Sigmoid colon (tissue), 6 donors: ENCODE measurements at regions not wholly inside any gene's neighbourhood (a gene's known extent, or its start where the extent isn't known, plus 50 kb on each side); places are given as distances from the start of the nearest gene placed in this dataset.

Experiments
- DNase-seq: peaks from one replicate; pipeline ENCODE4 v3.0.0-alpha.2; 2019
- H3K27ac ChIP-seq, 4 donors: fragments of 200-600 bp; sonication (generic); one replicate each; pipeline ENCODE4 v1.5.1; 2016 to 2019; ENCODE audit warnings: mild to moderate bottlenecking in 1 of 4
- H3K27me3 ChIP-seq, 3 donors: fragments of 200-600 bp; sonication (generic); one replicate each; pipeline ENCODE4 v1.5.1; 2019; ENCODE audit warnings: mild to moderate bottlenecking in 1 of 3
- H3K36me3 ChIP-seq, 4 donors: fragments of 200-600 bp; sonication (generic); one replicate each; pipeline ENCODE4 v1.5.1; 2016 to 2019
- H3K4me1 ChIP-seq, 4 donors: fragments of 200-600 bp; sonication (generic); one replicate each; pipeline ENCODE4 v1.5.1; 2017 to 2019
- H3K4me3 ChIP-seq, 4 donors: fragments of 200-600 bp; sonication (generic); one replicate each; pipeline ENCODE4 v1.5.1; 2017 to 2019; ENCODE audit warnings: mild to moderate bottlenecking in 2 of 4, moderate library complexity in 1 of 4
- H3K9me3 ChIP-seq, 4 donors: fragments of 200-600 bp in 3 of 4; sonication (generic) in 3 of 4; one replicate each; pipeline versions ENCODE4 v1.5.1 to v1.6.1; 2013 to 2019
- EP300 ChIP-seq, 4 donors: sonication (generic); formaldehyde crosslinking; IDR thresholded peaks; one replicate each; pipeline ENCODE4 v1.6.1; 2017; ENCODE audit warnings: antibody characterized with exemption in 4 of 4
- POLR2A ChIP-seq, 2 donors: fragments of 450-650 bp; IDR thresholded peaks; one replicate each; pipeline ENCODE4 v1.6.1; 2016; ENCODE audit warnings: antibody characterized with exemption in 2 of 2, mild to moderate bottlenecking in 2 of 2, moderate library complexity in 2 of 2
- POLR2AphosphoS5 ChIP-seq, 4 donors: sonication (generic); formaldehyde crosslinking; IDR thresholded peaks; one replicate each; pipeline ENCODE4 v1.6.1; 2017; ENCODE audit warnings: antibody characterized with exemption in 4 of 4
- WGBS, 2 donors: extraction: QIAGEN DNeasy Blood & Tissue Kit; methylation state at CpG; one replicate each; pipeline ENCODE4 v1.1.7; 2013; 5-methylcytosine and 5-hydroxymethylcytosine counted together
- intact Hi-C: fragments of 100-400 bp; cut with DNase I; formaldehyde crosslinking; loops from one replicate; pipeline ENCODE4 v1.15.1; 2023
- TF ChIP-seq, protein P1 (sequence below), 4 experiments: fragments of 450-650 bp in 3 of 4; fragments of 200-600 bp in 1 of 4; IDR thresholded peaks; one replicate each; pipeline ENCODE4 v1.5.1; 2016 to 2019; ENCODE audit warnings: antibody characterized with exemption in 4 of 4, mild to moderate bottlenecking in 3 of 4, moderate library complexity in 2 of 4
- donor health status: healthy with polysubstance abuse.
- donor health status: healthy.

GRCh38 chr19:31595521-31595920, 246.3 kb upstream of the TSHZ3 start:
- H3K27ac ChIP-seq, result no peak overlapping the region
- 82 to 85% methylated on average over 4 of the region's 4 CpGs for WGBS, 2 donors
- H3K36me3 ChIP-seq, result no peaks in the 10 kb centered on the region
- DNase-seq, result no peak
- no peaks in the 10 kb centered on the region for H3K9me3 ChIP-seq
- H3K4me3 ChIP-seq, result no peak overlapping the region
- no peaks in the 10 kb centered on the region for H3K4me1 ChIP-seq
- intact Hi-C loops, result no loop called here
- H3K27me3 ChIP-seq, result no peaks in the 10 kb centered on the region
- TF ChIP-seq POLR2A (IDR thresholded peaks at IDR 0.05) (no peak), EP300 (IDR thresholded peaks at IDR 0.05) (no peak), POLR2AphosphoS5 (IDR thresholded peaks at IDR 0.05) (no peak)
- TF ChIP-seq, protein P1, sequence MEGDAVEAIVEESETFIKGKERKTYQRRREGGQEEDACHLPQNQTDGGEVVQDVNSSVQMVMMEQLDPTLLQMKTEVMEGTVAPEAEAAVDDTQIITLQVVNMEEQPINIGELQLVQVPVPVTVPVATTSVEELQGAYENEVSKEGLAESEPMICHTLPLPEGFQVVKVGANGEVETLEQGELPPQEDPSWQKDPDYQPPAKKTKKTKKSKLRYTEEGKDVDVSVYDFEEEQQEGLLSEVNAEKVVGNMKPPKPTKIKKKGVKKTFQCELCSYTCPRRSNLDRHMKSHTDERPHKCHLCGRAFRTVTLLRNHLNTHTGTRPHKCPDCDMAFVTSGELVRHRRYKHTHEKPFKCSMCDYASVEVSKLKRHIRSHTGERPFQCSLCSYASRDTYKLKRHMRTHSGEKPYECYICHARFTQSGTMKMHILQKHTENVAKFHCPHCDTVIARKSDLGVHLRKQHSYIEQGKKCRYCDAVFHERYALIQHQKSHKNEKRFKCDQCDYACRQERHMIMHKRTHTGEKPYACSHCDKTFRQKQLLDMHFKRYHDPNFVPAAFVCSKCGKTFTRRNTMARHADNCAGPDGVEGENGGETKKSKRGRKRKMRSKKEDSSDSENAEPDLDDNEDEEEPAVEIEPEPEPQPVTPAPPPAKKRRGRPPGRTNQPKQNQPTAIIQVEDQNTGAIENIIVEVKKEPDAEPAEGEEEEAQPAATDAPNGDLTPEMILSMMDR (IDR thresholded peaks at IDR 0.05), result no peak

GRCh38 chr19:31596751-31597150, 247.5 kb upstream of the TSHZ3 start:
- no peak for DNase-seq
- TF ChIP-seq, protein P1 (IDR thresholded peaks at IDR 0.05), result no peak
- TF ChIP-seq EP300 (IDR thresholded peaks at IDR 0.05), result no peak
- no peak for TF ChIP-seq POLR2A (IDR thresholded peaks at IDR 0.05)
- no peak for TF ChIP-seq POLR2AphosphoS5 (IDR thresholded peaks at IDR 0.05)
- no peaks in the 10 kb centered on the region for H3K4me1 ChIP-seq
- H3K27me3 ChIP-seq, result no peaks in the 10 kb centered on the region
- 90 to 93% methylated on average over 8 of the region's 8 CpGs for WGBS, 2 donors
- intact Hi-C loops, result no loop called here
- no peak overlapping the region for H3K4me3 ChIP-seq
- H3K36me3 ChIP-seq, result no peaks in the 10 kb centered on the region
- H3K9me3 ChIP-seq, result no peaks in the 10 kb centered on the region
- H3K27ac ChIP-seq, result no peak overlapping the region

DNA sequence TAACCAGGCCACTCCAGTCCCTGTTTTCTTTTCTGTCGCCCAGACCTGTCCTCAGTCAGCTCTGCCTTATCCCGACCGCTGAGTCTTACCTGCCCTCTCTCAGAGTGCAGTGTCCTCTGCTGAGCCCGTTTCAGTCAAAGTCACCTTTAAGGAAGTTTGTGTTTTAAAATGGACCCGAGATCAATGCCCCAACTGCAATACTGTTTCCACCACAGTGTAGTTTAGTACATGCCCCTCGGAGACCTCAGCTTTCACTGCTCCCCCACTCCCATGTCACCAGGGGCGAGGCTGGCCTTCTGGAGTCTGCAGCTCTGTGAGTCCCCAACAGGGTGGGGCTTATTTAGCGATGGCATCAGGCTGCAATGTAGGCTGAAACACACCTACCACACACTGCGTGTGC, 248.4 kb upstream of the TSHZ3 start:
- no peaks in the 10 kb centered on the region for H3K27me3 ChIP-seq
- intact Hi-C loops, result no loop called here
- no peak for DNase-seq
- no peak for TF ChIP-seq POLR2AphosphoS5 (IDR thresholded peaks at IDR 0.05)
- TF ChIP-seq POLR2A (IDR thresholded peaks at IDR 0.05), result no peak
- no peak for TF ChIP-seq EP300 (IDR thresholded peaks at IDR 0.05)
- TF ChIP-seq, protein P1 (IDR thresholded peaks at IDR 0.05), result no peak
- H3K4me1 ChIP-seq, result no peaks in the 10 kb centered on the region
- no peak overlapping the region for H3K27ac ChIP-seq
- H3K4me3 ChIP-seq, result no peak overlapping the region
- H3K9me3 ChIP-seq, result no peaks in the 10 kb centered on the region
- H3K36me3 ChIP-seq, result no peaks in the 10 kb centered on the region
- 80 to 88% methylated on average over 9 of the region's 9 CpGs for WGBS, 2 donors

GRCh38 chr19:31598730-31599238, 249.5 kb upstream of the TSHZ3 start:
- Histone ChIP-seq H3K27ac (no peak overlapping the region), H3K4me3 (no peak overlapping the region), H3K9me3 (no peaks in the 10 kb centered on the region), H3K27me3 (no peaks in the 10 kb centered on the region), H3K36me3 (no peaks in the 10 kb centered on the region), H3K4me1 (no peaks in the 10 kb centered on the region)
- intact Hi-C loops, result no loop called here
- no peak for DNase-seq
- TF ChIP-seq POLR2A (IDR thresholded peaks at IDR 0.05) (no peak), POLR2AphosphoS5 (IDR thresholded peaks at IDR 0.05) (no peak), EP300 (IDR thresholded peaks at IDR 0.05) (no peak)
- TF ChIP-seq, protein P1 (IDR thresholded peaks at IDR 0.05), result no peak
- 78 to 91% methylated on average over 2 of the region's 2 CpGs for WGBS, 2 donors

- no peaks in the 10 kb centered on the region for H3K36me3 ChIP-seq
- H3K27me3 ChIP-seq, result no peaks in the 10 kb centered on the region
- TF ChIP-seq EP300 (IDR thresholded peaks at IDR 0.05) (no peak), POLR2A (IDR thresholded peaks at IDR 0.05) (no peak), POLR2AphosphoS5 (IDR thresholded peaks at IDR 0.05) (no peak)
- TF ChIP-seq, protein P1 (IDR thresholded peaks at IDR 0.05), result no peak
- no peaks in the 10 kb centered on the region for H3K9me3 ChIP-seq
- no peak for DNase-seq
- intact Hi-C loops, result loop anchor here (10.0 kb wide), 1 partner anchor 1406 kb away; no protein-coding TSS in a partner anchor
- whole genome bisulfite sequencing, 2 donors, result 82 to 84% methylated on average over 11 of the region's 11 CpGs
- H3K4me3 ChIP-seq, result no peak overlapping the region
- H3K27ac ChIP-seq, result no peak overlapping the region
- H3K4me1 ChIP-seq, result no peaks in the 10 kb centered on the region
These were observed 251.6 kb upstream of the TSHZ3 start for GRCh38 chr19:31600731-31601295.
